IMR-90 (cell line): ENCODE measurements at regions not wholly inside any gene's neighbourhood (a gene's known extent, or its start where the extent isn't known, plus 50 kb on each side); places are given as distances from the start of the nearest gene placed in this dataset.

Experiments
- ATAC-seq: fragments of 200-7000 bp; cut with Tn5 transposase; 2 replicates; pipeline ENCODE4 v1.9.1; 2020; ENCODE audit warnings: low read depth, mild to moderate bottlenecking, moderate library complexity
- BruUV-seq: library from RNA; stranded (reverse); fragments of 400-500 nt; replicated peaks from 2 replicates; lab custom pipeline; 2021; lab: Mats Ljungman, UMichigan
- CTCF ChIA-PET: fragments of 300-600 bp; formaldehyde crosslinking; extraction: SDS; loops from one replicate; lab custom pipeline; 2021; ENCODE audit warnings: antibody characterized with exemption; lab: Yijun Ruan, JAX
- POLR2A ChIA-PET: fragments of 300-600 bp; sonication (Branson Sonifier 250); formaldehyde crosslinking; loops from one replicate; lab custom pipeline; 2022; ENCODE audit warnings: antibody characterized with exemption; ENCODE audit not compliant: unreplicated experiment; lab: Charles Lee
- DNase-seq: peaks from one replicate; pipeline ENCODE4 v3.0.0; 2013
- H2AFZ ChIP-seq: replicated peaks from 2 replicates; pipeline ENCODE3; 2013; ENCODE audit warnings: low read length, mild to moderate bottlenecking; ENCODE audit not compliant: poor library complexity
- H2AK5ac ChIP-seq: 2 replicates; pipeline ENCODE4 v1.6.1; 2013; ENCODE audit warnings: low read depth, low read length, inconsistent platforms
- H2AK9ac ChIP-seq: replicated peaks from 2 replicates; pipeline ENCODE3; 2013; ENCODE audit warnings: mild to moderate bottlenecking, low read depth, low read length, moderate library complexity; ENCODE audit not compliant: poor library complexity
- H2BK120ac ChIP-seq: 2 replicates; pipeline ENCODE4 v1.6.1; 2013; ENCODE audit warnings: low read depth, low read length, inconsistent platforms
- H2BK15ac ChIP-seq: 3 replicates; pipeline ENCODE4 v1.6.1; 2013; ENCODE audit warnings: low read depth, low read length, inconsistent platforms
- H2BK20ac ChIP-seq: 2 replicates; pipeline ENCODE4 v1.6.1; 2013; ENCODE audit warnings: low read depth, mild to moderate bottlenecking, inconsistent platforms, low read length, moderate library complexity
- H2BK5ac ChIP-seq: 2 replicates; pipeline ENCODE4 v1.6.1; 2013; ENCODE audit warnings: mild to moderate bottlenecking, low read depth, low read length, inconsistent platforms; ENCODE audit not compliant: poor library complexity, severe bottlenecking
- H3K14ac ChIP-seq: replicated peaks from 2 replicates; pipeline ENCODE4 v1.6.1; 2013; ENCODE audit warnings: low read depth, low read length, inconsistent platforms
- H3K18ac ChIP-seq: 2 replicates; pipeline ENCODE4 v1.6.1; 2013; ENCODE audit warnings: low read depth, low read length, control low read depth
- H3K23ac ChIP-seq: 2 replicates; pipeline ENCODE4 v1.6.1; 2013; ENCODE audit warnings: low read depth, low read length, inconsistent platforms
- H3K27ac ChIP-seq: 2 replicates; pipeline ENCODE4 v1.5.1; 2013; ENCODE audit warnings: mild to moderate bottlenecking, control low read depth, low read length; ENCODE audit not compliant: insufficient read depth
- H3K27me3 ChIP-seq: 2 replicates; pipeline ENCODE4 v1.6.1; 2013; ENCODE audit warnings: low read length; ENCODE audit not compliant: control insufficient read depth, insufficient read depth
- H3K36me3 ChIP-seq: 2 replicates; pipeline ENCODE4 v1.6.1; 2013; ENCODE audit warnings: low read length, mixed read lengths; ENCODE audit not compliant: control insufficient read depth, insufficient read depth
- H3K4ac ChIP-seq: 2 replicates; pipeline ENCODE4 v1.6.1; 2013; ENCODE audit warnings: low read depth, low read length, inconsistent platforms
- H3K4me1 ChIP-seq: 2 replicates; pipeline ENCODE4 v1.6.1; 2013; ENCODE audit warnings: low read length, mixed read lengths; ENCODE audit not compliant: control insufficient read depth, insufficient read depth
- H3K4me2 ChIP-seq: 2 replicates; pipeline ENCODE4 v1.6.1; 2013; ENCODE audit warnings: low read depth, mild to moderate bottlenecking, control low read depth, low read length, moderate library complexity
- H3K4me3 ChIP-seq: 2 replicates; pipeline ENCODE4 v1.5.1; 2013; ENCODE audit warnings: low read depth, mild to moderate bottlenecking, control low read depth, low read length, moderate library complexity; ENCODE audit not compliant: insufficient read depth
- H3K56ac ChIP-seq: 2 replicates; pipeline ENCODE4 v1.6.1; 2013; ENCODE audit warnings: low read length, inconsistent platforms; ENCODE audit not compliant: insufficient read depth; ENCODE audit errors: extremely low read depth
- H3K79me1 ChIP-seq, 2 experiments: 2 replicates each; pipeline ENCODE4 v1.6.1; 2013; ENCODE audit warnings: low read length in 2 of 2, inconsistent platforms in 1 of 2, low read depth in 1 of 2
- H3K9ac ChIP-seq: 2 replicates; pipeline ENCODE4 v1.6.1; 2013; ENCODE audit warnings: low read depth, low read length, control low read depth
- H3K9me1 ChIP-seq: 2 replicates; pipeline ENCODE4 v1.6.1; 2013; ENCODE audit warnings: low read length, inconsistent platforms; ENCODE audit not compliant: insufficient read depth
- H3K9me3 ChIP-seq: 2 replicates; pipeline ENCODE4 v1.6.1; 2013; ENCODE audit warnings: low read length; ENCODE audit not compliant: control insufficient read depth, insufficient read depth
- H4K20me1 ChIP-seq: 2 replicates; pipeline ENCODE4 v1.6.1; 2013; ENCODE audit warnings: low read length, inconsistent platforms; ENCODE audit not compliant: insufficient read depth
- H4K5ac ChIP-seq: 2 replicates; pipeline ENCODE4 v1.6.1; 2013; ENCODE audit warnings: mild to moderate bottlenecking, low read depth, low read length, control low read depth
- H4K8ac ChIP-seq, 2 experiments: 2 replicates each; pipeline ENCODE4 v1.6.1; 2013; ENCODE audit warnings: low read depth in 2 of 2, low read length in 2 of 2, control low read depth in 1 of 2, inconsistent platforms in 1 of 2
- H4K91ac ChIP-seq: 2 replicates; pipeline ENCODE4 v1.6.1; 2013; ENCODE audit warnings: low read depth, low read length, inconsistent platforms; ENCODE audit not compliant: insufficient read depth
- BHLHE40 ChIP-seq: fragments of 150-350 bp; IDR thresholded peaks from 2 replicates; pipeline ENCODE4 v1.6.1; 2016; ENCODE audit warnings: mild to moderate bottlenecking, low read depth, low read length
- CEBPB ChIP-seq: IDR thresholded peaks from 2 replicates; pipeline ENCODE4 v1.6.1; 2012; ENCODE audit warnings: low read depth, low read length, improper control_type of control experiment
- CHD1 ChIP-seq: IDR thresholded peaks from 2 replicates; pipeline ENCODE4 v1.6.1; 2012; ENCODE audit warnings: low read depth, low read length, improper control_type of control experiment
- FOS ChIP-seq: fragments of 150-350 bp; IDR thresholded peaks from 2 replicates; pipeline ENCODE4 v1.6.1; 2016; ENCODE audit warnings: low read depth, low read length
- MAFK ChIP-seq: IDR thresholded peaks from 2 replicates; pipeline ENCODE4 v1.6.1; 2012; ENCODE audit warnings: low read depth, low read length, improper control_type of control experiment
- MAZ ChIP-seq: IDR thresholded peaks from 2 replicates; pipeline ENCODE4 v1.6.1; 2012; ENCODE audit warnings: low read depth, mild to moderate bottlenecking, low read length, improper control_type of control experiment, moderate library complexity, borderline replicate concordance
- MXI1 ChIP-seq: IDR thresholded peaks from 2 replicates; pipeline ENCODE4 v1.6.1; 2012; ENCODE audit warnings: low read depth, mild to moderate bottlenecking, low read length, moderate library complexity, borderline replicate concordance
- NFE2L2 ChIP-seq: fragments of 150-350 bp; IDR thresholded peaks from 2 replicates; pipeline ENCODE4 v1.6.1; 2016; ENCODE audit warnings: low read depth, mild to moderate bottlenecking, low read length
- RAD21 ChIP-seq: IDR thresholded peaks from 2 replicates; pipeline ENCODE4 v1.6.1; 2012; ENCODE audit warnings: low read length, improper control_type of control experiment
- RCOR1 ChIP-seq: IDR thresholded peaks from 2 replicates; pipeline ENCODE4 v1.6.1; 2012; ENCODE audit warnings: mild to moderate bottlenecking, low read length, improper control_type of control experiment; ENCODE audit not compliant: insufficient replicate concordance
- RFX5 ChIP-seq: IDR thresholded peaks from 2 replicates; pipeline ENCODE4 v1.8.0; 2012; ENCODE audit warnings: low read depth, mild to moderate bottlenecking, low read length, moderate library complexity
- SMC3 ChIP-seq: fragments of 150-350 bp; IDR thresholded peaks from 2 replicates; pipeline ENCODE4 v1.6.1; 2016; ENCODE audit warnings: low read depth, mild to moderate bottlenecking, antibody characterized with exemption, low read length, moderate library complexity
- dilution Hi-C: fragments of 300-500 bp; cut with HindIII; formaldehyde crosslinking; loops from one replicate; pipeline ENCODE4 v1.14.3; 2018; ENCODE audit warnings: low sequenced_read_pairs; ENCODE audit not compliant: unreplicated experiment
- in situ Hi-C: fragments of 300-500 bp; cut with MboI; formaldehyde crosslinking; loops from 3 replicates; pipeline ENCODE4 v1.14.3; 2019; ENCODE audit warnings: low sequenced_read_pairs, inconsistent platforms, mixed read lengths
- intact Hi-C: fragments of 100-400 bp; cut with micrococcal nuclease; formaldehyde crosslinking; loops from 2 replicates; pipeline ENCODE4 v1.10.0; 2022
- TF ChIP-seq, protein P1 (sequence below): fragments of 150-350 bp; IDR thresholded peaks from 2 replicates; pipeline ENCODE4 v1.6.1; 2016; ENCODE audit warnings: low read depth, mild to moderate bottlenecking, low read length, moderate library complexity, borderline replicate concordance
- TF ChIP-seq, protein P2 (sequence below): fragments of 150-350 bp; IDR thresholded peaks from 2 replicates; pipeline ENCODE4 v1.6.1; 2017; ENCODE audit warnings: mild to moderate bottlenecking, antibody characterized with exemption, low read length, low read depth
- TF ChIP-seq, protein P3 (sequence below): conservative IDR thresholded peaks from 2 replicates; pipeline ENCODE4 v1.5.1; 2012; ENCODE audit warnings: mild to moderate bottlenecking, low read depth, low read length, improper control_type of control experiment

DNA sequence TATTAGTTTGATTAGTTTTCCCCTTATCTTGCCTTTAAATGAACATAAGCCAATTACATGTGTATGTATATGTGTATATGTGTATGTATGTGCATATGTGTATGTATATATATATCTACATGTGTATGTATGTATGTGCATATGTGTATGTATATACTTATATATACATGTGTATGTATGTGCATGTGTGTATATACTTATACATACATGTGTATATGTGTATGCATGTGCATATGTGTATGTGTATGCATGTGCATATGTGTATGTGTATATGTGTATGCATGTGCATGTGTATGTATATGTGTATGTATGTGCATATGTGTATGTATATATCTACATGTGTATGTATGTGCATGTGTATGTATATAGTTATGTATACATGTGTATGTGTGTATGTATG lies 65.5 kb upstream of the CCT8L2 start:
- Histone ChIP-seq H3K36me3 (no peaks in the 10 kb centered on the region), H2BK5ac (no peak overlapping the region), H2BK20ac (no peak overlapping the region), H4K8ac (no peak overlapping the region), H4K5ac (no peak overlapping the region), H2AFZ (no peak overlapping the region), H3K9ac (no peak overlapping the region), H3K27me3 (no peaks in the 10 kb centered on the region), H3K4me3 (no peak overlapping the region), H3K4me1 (no peaks in the 10 kb centered on the region), H3K18ac (no peak overlapping the region), H4K91ac (no peak overlapping the region), H2BK120ac (no peak overlapping the region), H3K23ac (no peak overlapping the region), H3K4ac (no peak overlapping the region), H3K4me2 (no peak overlapping the region), H3K56ac (no peak overlapping the region), H4K20me1 (no peaks in the 10 kb centered on the region), H2AK9ac (no peak overlapping the region), H2BK15ac (no peak overlapping the region), H3K27ac (no peak overlapping the region), H3K14ac (no peak overlapping the region), H3K9me3 (peaks cover 1% of the 10 kb centered on the region; the same call in 1 of the 2 replicates), H3K79me1 (no peaks in the 10 kb centered on the region), H3K9me1 (no peaks in the 10 kb centered on the region), H2AK5ac (no peak overlapping the region)
- no peak for ATAC-seq
- TF ChIP-seq, protein P1, sequence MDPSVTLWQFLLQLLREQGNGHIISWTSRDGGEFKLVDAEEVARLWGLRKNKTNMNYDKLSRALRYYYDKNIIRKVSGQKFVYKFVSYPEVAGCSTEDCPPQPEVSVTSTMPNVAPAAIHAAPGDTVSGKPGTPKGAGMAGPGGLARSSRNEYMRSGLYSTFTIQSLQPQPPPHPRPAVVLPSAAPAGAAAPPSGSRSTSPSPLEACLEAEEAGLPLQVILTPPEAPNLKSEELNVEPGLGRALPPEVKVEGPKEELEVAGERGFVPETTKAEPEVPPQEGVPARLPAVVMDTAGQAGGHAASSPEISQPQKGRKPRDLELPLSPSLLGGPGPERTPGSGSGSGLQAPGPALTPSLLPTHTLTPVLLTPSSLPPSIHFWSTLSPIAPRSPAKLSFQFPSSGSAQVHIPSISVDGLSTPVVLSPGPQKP = no peak
- no peak for TF ChIP-seq MAFK
- TF ChIP-seq RCOR1 = no peak
- no peak for TF ChIP-seq RFX5
- TF ChIP-seq CHD1 = no peak
- no peak for TF ChIP-seq FOS
- TF ChIP-seq SMC3 = no peak
- TF ChIP-seq BHLHE40 = no peak
- no peak for TF ChIP-seq MXI1
- TF ChIP-seq, protein P2, sequence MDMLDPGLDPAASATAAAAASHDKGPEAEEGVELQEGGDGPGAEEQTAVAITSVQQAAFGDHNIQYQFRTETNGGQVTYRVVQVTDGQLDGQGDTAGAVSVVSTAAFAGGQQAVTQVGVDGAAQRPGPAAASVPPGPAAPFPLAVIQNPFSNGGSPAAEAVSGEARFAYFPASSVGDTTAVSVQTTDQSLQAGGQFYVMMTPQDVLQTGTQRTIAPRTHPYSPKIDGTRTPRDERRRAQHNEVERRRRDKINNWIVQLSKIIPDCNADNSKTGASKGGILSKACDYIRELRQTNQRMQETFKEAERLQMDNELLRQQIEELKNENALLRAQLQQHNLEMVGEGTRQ = no peak
- TF ChIP-seq, protein P3, sequence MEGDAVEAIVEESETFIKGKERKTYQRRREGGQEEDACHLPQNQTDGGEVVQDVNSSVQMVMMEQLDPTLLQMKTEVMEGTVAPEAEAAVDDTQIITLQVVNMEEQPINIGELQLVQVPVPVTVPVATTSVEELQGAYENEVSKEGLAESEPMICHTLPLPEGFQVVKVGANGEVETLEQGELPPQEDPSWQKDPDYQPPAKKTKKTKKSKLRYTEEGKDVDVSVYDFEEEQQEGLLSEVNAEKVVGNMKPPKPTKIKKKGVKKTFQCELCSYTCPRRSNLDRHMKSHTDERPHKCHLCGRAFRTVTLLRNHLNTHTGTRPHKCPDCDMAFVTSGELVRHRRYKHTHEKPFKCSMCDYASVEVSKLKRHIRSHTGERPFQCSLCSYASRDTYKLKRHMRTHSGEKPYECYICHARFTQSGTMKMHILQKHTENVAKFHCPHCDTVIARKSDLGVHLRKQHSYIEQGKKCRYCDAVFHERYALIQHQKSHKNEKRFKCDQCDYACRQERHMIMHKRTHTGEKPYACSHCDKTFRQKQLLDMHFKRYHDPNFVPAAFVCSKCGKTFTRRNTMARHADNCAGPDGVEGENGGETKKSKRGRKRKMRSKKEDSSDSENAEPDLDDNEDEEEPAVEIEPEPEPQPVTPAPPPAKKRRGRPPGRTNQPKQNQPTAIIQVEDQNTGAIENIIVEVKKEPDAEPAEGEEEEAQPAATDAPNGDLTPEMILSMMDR = no peak
- no peak for TF ChIP-seq NFE2L2
- TF ChIP-seq RAD21 = no peak
- TF ChIP-seq MAZ = no peak
- TF ChIP-seq CEBPB = no peak
- no peak for DNase-seq
- in situ Hi-C loops = no loop called here
- dilution Hi-C loops = no loop called here
- POLR2A ChIA-PET = no interaction called here
- intact Hi-C loops = no loop called here
- CTCF ChIA-PET = no interaction called here
- BruUV-seq = no TSS peak
